ENCODE measurements at regions not wholly inside any gene's neighbourhood (a gene's known extent, or its start where the extent isn't known, plus 50 kb on each side); places are given as distances from the start of the nearest gene placed in this dataset.

DNA sequence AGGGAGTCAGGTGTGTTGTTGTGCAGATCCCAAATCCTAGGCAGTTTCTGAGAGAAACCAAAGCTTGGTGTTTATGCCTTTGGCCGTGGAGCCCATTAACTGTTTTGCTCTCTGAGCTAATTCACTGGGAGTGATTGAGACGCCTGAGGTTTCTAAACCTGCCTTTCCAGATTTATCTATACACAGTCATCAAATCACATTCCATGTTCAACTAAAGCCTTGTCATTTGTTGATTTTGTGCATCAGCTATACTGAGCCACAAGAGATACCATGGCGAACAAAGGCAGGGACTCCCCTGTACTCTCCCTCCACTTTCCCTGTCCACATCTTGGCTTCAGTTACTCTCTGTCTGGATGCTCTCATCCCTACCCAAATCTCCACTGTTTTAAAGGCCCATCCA lies 229.7 kb upstream of the PMEPA1 start (continued):
- TF ChIP-seq, protein P1, sequence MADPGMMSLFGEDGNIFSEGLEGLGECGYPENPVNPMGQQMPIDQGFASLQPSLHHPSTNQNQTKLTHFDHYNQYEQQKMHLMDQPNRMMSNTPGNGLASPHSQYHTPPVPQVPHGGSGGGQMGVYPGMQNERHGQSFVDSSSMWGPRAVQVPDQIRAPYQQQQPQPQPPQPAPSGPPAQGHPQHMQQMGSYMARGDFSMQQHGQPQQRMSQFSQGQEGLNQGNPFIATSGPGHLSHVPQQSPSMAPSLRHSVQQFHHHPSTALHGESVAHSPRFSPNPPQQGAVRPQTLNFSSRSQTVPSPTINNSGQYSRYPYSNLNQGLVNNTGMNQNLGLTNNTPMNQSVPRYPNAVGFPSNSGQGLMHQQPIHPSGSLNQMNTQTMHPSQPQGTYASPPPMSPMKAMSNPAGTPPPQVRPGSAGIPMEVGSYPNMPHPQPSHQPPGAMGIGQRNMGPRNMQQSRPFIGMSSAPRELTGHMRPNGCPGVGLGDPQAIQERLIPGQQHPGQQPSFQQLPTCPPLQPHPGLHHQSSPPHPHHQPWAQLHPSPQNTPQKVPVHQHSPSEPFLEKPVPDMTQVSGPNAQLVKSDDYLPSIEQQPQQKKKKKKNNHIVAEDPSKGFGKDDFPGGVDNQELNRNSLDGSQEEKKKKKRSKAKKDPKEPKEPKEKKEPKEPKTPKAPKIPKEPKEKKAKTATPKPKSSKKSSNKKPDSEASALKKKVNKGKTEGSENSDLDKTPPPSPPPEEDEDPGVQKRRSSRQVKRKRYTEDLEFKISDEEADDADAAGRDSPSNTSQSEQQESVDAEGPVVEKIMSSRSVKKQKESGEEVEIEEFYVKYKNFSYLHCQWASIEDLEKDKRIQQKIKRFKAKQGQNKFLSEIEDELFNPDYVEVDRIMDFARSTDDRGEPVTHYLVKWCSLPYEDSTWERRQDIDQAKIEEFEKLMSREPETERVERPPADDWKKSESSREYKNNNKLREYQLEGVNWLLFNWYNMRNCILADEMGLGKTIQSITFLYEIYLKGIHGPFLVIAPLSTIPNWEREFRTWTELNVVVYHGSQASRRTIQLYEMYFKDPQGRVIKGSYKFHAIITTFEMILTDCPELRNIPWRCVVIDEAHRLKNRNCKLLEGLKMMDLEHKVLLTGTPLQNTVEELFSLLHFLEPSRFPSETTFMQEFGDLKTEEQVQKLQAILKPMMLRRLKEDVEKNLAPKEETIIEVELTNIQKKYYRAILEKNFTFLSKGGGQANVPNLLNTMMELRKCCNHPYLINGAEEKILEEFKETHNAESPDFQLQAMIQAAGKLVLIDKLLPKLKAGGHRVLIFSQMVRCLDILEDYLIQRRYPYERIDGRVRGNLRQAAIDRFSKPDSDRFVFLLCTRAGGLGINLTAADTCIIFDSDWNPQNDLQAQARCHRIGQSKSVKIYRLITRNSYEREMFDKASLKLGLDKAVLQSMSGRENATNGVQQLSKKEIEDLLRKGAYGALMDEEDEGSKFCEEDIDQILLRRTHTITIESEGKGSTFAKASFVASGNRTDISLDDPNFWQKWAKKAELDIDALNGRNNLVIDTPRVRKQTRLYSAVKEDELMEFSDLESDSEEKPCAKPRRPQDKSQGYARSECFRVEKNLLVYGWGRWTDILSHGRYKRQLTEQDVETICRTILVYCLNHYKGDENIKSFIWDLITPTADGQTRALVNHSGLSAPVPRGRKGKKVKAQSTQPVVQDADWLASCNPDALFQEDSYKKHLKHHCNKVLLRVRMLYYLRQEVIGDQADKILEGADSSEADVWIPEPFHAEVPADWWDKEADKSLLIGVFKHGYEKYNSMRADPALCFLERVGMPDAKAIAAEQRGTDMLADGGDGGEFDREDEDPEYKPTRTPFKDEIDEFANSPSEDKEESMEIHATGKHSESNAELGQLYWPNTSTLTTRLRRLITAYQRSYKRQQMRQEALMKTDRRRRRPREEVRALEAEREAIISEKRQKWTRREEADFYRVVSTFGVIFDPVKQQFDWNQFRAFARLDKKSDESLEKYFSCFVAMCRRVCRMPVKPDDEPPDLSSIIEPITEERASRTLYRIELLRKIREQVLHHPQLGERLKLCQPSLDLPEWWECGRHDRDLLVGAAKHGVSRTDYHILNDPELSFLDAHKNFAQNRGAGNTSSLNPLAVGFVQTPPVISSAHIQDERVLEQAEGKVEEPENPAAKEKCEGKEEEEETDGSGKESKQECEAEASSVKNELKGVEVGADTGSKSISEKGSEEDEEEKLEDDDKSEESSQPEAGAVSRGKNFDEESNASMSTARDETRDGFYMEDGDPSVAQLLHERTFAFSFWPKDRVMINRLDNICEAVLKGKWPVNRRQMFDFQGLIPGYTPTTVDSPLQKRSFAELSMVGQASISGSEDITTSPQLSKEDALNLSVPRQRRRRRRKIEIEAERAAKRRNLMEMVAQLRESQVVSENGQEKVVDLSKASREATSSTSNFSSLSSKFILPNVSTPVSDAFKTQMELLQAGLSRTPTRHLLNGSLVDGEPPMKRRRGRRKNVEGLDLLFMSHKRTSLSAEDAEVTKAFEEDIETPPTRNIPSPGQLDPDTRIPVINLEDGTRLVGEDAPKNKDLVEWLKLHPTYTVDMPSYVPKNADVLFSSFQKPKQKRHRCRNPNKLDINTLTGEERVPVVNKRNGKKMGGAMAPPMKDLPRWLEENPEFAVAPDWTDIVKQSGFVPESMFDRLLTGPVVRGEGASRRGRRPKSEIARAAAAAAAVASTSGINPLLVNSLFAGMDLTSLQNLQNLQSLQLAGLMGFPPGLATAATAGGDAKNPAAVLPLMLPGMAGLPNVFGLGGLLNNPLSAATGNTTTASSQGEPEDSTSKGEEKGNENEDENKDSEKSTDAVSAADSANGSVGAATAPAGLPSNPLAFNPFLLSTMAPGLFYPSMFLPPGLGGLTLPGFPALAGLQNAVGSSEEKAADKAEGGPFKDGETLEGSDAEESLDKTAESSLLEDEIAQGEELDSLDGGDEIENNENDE (IDR thresholded peaks at IDR 0.05; ENCODE audit: insufficient replicate concordance, low read length) = no peak
- TF ChIP-seq SIRT6 (IDR thresholded peaks at IDR 0.05; ENCODE audit: low read length) (no peak), SRF (IDR thresholded peaks at IDR 0.05; ENCODE audit: low read depth, low read length) (no peak), FOSL1 (IDR thresholded peaks at IDR 0.05; ENCODE audit: insufficient read depth, low read depth, low read length) (no peak), SAP30 (IDR thresholded peaks at IDR 0.05; ENCODE audit: insufficient read depth, insufficient replicate concordance, low read length) (no peak), CBX8 (IDR thresholded peaks at IDR 0.05; ENCODE audit: borderline replicate concordance, low read depth, low read length) (no peak), BACH1 (IDR thresholded peaks at IDR 0.05; ENCODE audit: low read length) (no peak), SIX5 (IDR thresholded peaks at IDR 0.05; ENCODE audit: low read depth, low read length) (no peak), MAFK (IDR thresholded peaks at IDR 0.05; ENCODE audit: low read depth, low read length) (no peak), GABPA (IDR thresholded peaks at IDR 0.05; ENCODE audit: borderline replicate concordance, insufficient read depth, low read length) (no peak), KDM5A (IDR thresholded peaks at IDR 0.05; ENCODE audit: low read length) (no peak), CEBPB (IDR thresholded peaks at IDR 0.05; ENCODE audit: low read depth, low read length) (no peak)

All from H1 (cell line).